ENCODE measurements at regions not wholly inside any gene's neighbourhood (a gene's known extent, or its start where the extent isn't known, plus 50 kb on each side); places are given as distances from the start of the nearest gene placed in this dataset.
A peak's percentile ranks its signal among the peaks of the same experiment; 100 is the strongest.
"Not testable (repeated sequence)": the region's sequence is repeated elsewhere in the genome, so short reads cannot be mapped to it uniquely, and the experiment has no call there.

GRCh38 chr2:38483776-38484501 lies 106.9 kb upstream of the ATL2 start:
- no peak for DNase-seq (ENCODE audit: low read depth)

GRCh38 chr2:38482710-38483109 lies 105.6 kb upstream of the ATL2 start:
- not testable (repeated sequence) for DNase-seq (ENCODE audit: low read depth)

- no peak for DNase-seq (ENCODE audit: low read depth)
Observed at GRCh38 chr2:38480617-38481016, 103.5 kb upstream of the ATL2 start.

GRCh38 chr2:38477006-38477405 lies 99.9 kb upstream of the ATL2 start:
- DNase-seq (ENCODE audit: low read depth), result no peak

GRCh38 chr2:38475567-38475881 lies 98.5 kb upstream of the ATL2 start:
- DNase-seq (ENCODE audit: low read depth), result no peak

GRCh38 chr2:38474715-38475566 lies 97.9 kb upstream of the ATL2 start:
- DNase-seq (ENCODE audit: low read depth), result no peak

- no peak for DNase-seq (ENCODE audit: low read depth)
Observed at GRCh38 chr2:38474021-38474456, 97.0 kb upstream of the ATL2 start.

GRCh38 chr2:38473333-38474005 lies 96.4 kb upstream of the ATL2 start:
- DNase-seq (ENCODE audit: low read depth), result no peak

- no peak for DNase-seq (ENCODE audit: low read depth)
Observed at GRCh38 chr2:38470115-38470514, 93.0 kb upstream of the ATL2 start.

GRCh38 chr2:38467768-38468455 lies 90.8 kb upstream of the ATL2 start:
- no peak for DNase-seq (ENCODE audit: low read depth)

GRCh38 chr2:38466876-38467767 lies 90.0 kb upstream of the ATL2 start:
- no peak for DNase-seq (ENCODE audit: low read depth)

- no peak for DNase-seq (ENCODE audit: low read depth)
Observed at GRCh38 chr2:38466409-38466808, 89.3 kb upstream of the ATL2 start.

GRCh38 chr2:38465789-38466127 lies 88.7 kb upstream of the ATL2 start:
- no peak for DNase-seq (ENCODE audit: low read depth)

- DNase-seq (ENCODE audit: low read depth), result no peak
Observed at GRCh38 chr2:38464971-38465788, 88.1 kb upstream of the ATL2 start.

GRCh38 chr2:38463752-38464151 lies 86.7 kb upstream of the ATL2 start:
- DNase-seq (ENCODE audit: low read depth), result no peak

GRCh38 chr2:38462121-38462661 lies 85.1 kb upstream of the ATL2 start:
- DNase-seq (ENCODE audit: low read depth), result peak; percentile 81

- no peak for DNase-seq (ENCODE audit: low read depth)
Observed at GRCh38 chr2:38461470-38461869, 84.4 kb upstream of the ATL2 start.

GRCh38 chr2:38460313-38460712 lies 83.2 kb upstream of the ATL2 start:
- DNase-seq (ENCODE audit: low read depth), result no peak

GRCh38 chr2:38454081-38454480 lies 77.0 kb upstream of the ATL2 start:
- DNase-seq (ENCODE audit: low read depth), result no peak

GRCh38 chr2:38451778-38452177 lies 74.7 kb upstream of the ATL2 start:
- not testable (repeated sequence) for DNase-seq (ENCODE audit: low read depth)
